Muscle layer of duodenum (tissue), 2 donors: ENCODE measurements at regions not wholly inside any gene's neighbourhood (a gene's known extent, or its start where the extent isn't known, plus 50 kb on each side); places are given as distances from the start of the nearest gene placed in this dataset.

Source experiments
- H3K27ac ChIP-seq: one replicate; pipeline ENCODE4 v1.7.0; 2013; ENCODE audit warnings: mild to moderate bottlenecking, low read length
- H3K27me3 ChIP-seq: one replicate; pipeline ENCODE4 v1.7.0; 2013; ENCODE audit warnings: low read depth, mild to moderate bottlenecking, control low read depth, low read length
- H3K36me3 ChIP-seq, 2 donors: one replicate each; pipeline ENCODE4 v1.7.0; 2013; ENCODE audit warnings: low read length in 2 of 2, control low read depth in 1 of 2, mild to moderate bottlenecking in 1 of 2; ENCODE audit not compliant: insufficient read depth in 2 of 2, control insufficient read depth in 1 of 2
- H3K4me1 ChIP-seq, 2 donors: one replicate each; pipeline ENCODE4 v1.7.0; 2013; ENCODE audit warnings: low read length in 2 of 2, mild to moderate bottlenecking in 2 of 2, control low read depth in 1 of 2, moderate library complexity in 1 of 2; ENCODE audit not compliant: insufficient read depth in 2 of 2, control insufficient read depth in 1 of 2
- H3K4me3 ChIP-seq, 2 donors: one replicate each; pipeline ENCODE4 v1.7.0; 2013; ENCODE audit warnings: low read length in 2 of 2, low read depth in 1 of 2, mild to moderate bottlenecking in 1 of 2
- H3K9me3 ChIP-seq, 2 donors: one replicate each; pipeline ENCODE4 v1.7.0; 2013; ENCODE audit warnings: low read length in 2 of 2, control low read depth in 1 of 2, mild to moderate bottlenecking in 1 of 2; ENCODE audit not compliant: control insufficient read depth in 1 of 2
- donor health status: healthy.

DNA sequence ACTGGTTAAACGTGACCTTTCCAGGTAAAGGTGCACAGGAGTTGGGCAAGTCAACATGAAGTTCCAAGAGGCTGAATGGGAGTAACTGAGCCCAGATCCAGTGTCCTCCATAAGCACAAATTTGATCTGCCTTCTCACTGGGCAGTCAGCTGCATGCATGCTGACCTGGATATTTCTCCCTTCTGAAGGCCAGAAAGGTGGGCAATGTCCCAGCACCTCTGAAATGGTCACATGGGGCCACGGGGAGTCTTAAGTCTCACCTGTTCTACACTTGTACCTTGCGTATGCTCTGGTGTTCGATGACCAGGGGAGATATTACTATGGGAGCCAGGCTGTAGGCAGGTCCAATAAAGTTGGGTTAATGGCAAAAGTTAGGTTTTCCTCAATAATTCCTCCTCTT is 240.2 kb downstream of the SIPA1L2 start:
- H3K9me3 ChIP-seq, result no peaks in the 10 kb centered on the region
- no peaks in the 10 kb centered on the region for H3K4me1 ChIP-seq
- no peaks in the 10 kb centered on the region for H3K27me3 ChIP-seq

DNA sequence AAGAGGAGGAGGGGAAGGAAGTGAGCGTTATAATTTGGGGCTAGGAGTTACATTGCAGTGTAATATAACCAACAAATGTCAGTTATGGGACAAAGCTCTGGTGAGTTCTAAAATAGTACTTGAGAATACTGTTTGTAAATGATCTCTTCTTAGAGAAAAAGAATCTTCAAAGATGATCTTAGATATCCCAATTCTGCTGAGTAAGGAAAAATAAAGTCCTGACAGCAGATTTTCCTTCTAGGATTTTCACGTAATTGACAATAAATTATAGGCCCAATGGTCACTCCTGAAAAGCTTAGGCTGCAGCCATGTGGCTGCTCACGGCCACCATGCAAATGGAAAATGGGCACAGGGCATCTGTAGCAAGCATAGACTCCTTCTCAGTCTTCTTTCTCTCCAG is 241.6 kb downstream of the SIPA1L2 start:
- no peaks in the 10 kb centered on the region for H3K4me1 ChIP-seq
- no peaks in the 10 kb centered on the region for H3K9me3 ChIP-seq
- no peak overlapping the region for H3K4me3 ChIP-seq
- no peaks in the 10 kb centered on the region for H3K27me3 ChIP-seq
- no peaks in the 10 kb centered on the region for H3K36me3 ChIP-seq
- H3K27ac ChIP-seq, result no peak overlapping the region

More for the DNA sequence above, 240.2 kb downstream of the SIPA1L2 start:
- no peak overlapping the region for H3K4me3 ChIP-seq
- H3K36me3 ChIP-seq, result no peaks in the 10 kb centered on the region
- no peak overlapping the region for H3K27ac ChIP-seq

- no peak overlapping the region for H3K27ac ChIP-seq
- H3K36me3 ChIP-seq, result no peaks in the 10 kb centered on the region
- no peaks in the 10 kb centered on the region for H3K4me1 ChIP-seq
- no peaks in the 10 kb centered on the region for H3K27me3 ChIP-seq
- no peaks in the 10 kb centered on the region for H3K9me3 ChIP-seq
- no peak overlapping the region for H3K4me3 ChIP-seq
Observed at GRCh38 chr1:232386721-232387510, 243.0 kb downstream of the SIPA1L2 start.

DNA sequence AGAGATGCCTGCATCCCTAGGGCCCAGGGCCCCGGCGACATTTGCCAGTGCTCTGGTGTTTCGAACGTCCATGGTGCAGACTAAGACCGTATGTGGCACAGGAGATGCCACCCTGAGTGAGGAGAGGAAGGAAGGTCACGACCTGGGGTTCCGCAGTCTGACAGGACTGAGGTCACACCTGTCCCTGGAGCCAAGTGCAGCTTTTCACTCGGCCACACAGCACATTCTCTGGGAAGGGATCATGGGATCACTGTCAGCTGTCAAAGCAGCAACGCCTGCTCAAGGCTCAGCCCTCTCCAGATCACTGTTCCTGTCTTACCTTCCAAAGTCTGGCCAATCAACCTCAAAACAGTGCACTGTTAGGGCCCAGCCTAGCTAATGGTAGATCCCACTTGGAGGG is 243.6 kb downstream of the SIPA1L2 start:
- Histone ChIP-seq H3K36me3 (no peaks in the 10 kb centered on the region), H3K9me3 (no peaks in the 10 kb centered on the region), H3K4me1 (no peaks in the 10 kb centered on the region), H3K27me3 (no peaks in the 10 kb centered on the region), H3K27ac (no peak overlapping the region), H3K4me3 (no peak overlapping the region)

DNA sequence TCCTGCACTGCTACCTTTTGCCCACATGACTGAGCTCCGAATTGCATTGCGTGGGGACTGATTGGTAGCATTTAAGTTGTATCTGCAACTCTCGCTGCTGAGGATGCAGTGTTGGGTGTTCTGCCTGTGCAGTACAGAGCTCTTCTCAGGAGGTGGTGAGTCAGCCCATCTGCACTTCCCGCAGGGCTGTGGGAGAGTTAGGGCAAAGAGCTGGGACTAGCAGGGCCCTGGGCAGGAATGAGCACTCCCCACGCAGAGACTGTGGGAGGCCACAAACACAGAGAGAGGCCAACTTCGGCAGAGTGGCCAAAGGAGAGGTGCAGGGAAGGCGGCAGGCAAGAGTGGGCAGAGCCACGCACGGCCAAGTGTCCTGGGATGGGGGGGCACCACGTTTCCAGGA is 244.7 kb downstream of the SIPA1L2 start:
- H3K4me3 ChIP-seq, result no peak overlapping the region
- no peaks in the 10 kb centered on the region for H3K27me3 ChIP-seq
- H3K36me3 ChIP-seq, result no peaks in the 10 kb centered on the region
- no peaks in the 10 kb centered on the region for H3K9me3 ChIP-seq
- no peaks in the 10 kb centered on the region for H3K4me1 ChIP-seq
- H3K27ac ChIP-seq, result no peak overlapping the region

DNA sequence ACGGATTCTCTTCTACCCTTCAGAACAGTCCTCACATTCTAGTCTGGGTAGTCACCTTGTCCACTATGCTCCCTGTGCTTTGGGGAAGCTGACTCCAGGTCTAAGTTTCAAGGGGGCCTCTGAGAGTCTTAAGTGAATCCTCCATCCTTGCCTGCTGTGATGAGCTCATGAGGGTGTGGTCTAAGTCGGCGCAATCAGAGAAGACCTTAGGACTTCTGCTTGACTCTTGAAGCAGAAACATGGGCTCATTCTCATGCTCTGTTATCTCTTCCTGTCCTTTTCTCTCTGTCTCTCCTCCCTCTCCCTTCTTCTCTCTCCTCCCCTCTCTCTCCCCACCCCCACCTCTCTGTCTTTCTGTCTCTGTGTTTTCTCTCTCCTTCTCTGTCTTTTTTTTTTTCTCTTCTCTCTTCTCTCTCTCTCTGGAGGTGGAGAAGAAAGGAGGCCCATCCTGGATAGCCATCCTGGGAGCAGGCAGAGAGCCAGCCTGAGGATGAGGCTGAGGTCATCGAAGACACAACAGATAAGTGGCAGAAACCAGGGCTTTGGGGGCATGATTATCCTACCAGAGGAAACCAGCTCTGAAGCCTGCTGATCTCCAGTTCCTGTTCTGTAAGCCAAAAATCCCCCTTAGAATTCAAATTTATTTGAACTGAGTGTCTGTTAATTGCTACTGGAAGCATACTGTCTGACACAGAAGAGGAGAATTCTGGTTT is 245.6 kb downstream of the SIPA1L2 start:
- Histone ChIP-seq H3K27ac (no peak overlapping the region), H3K9me3 (no peaks in the 10 kb centered on the region), H3K27me3 (no peaks in the 10 kb centered on the region), H3K4me3 (no peak overlapping the region), H3K36me3 (no peaks in the 10 kb centered on the region), H3K4me1 (no peaks in the 10 kb centered on the region)

- H3K36me3 ChIP-seq, result no peaks in the 10 kb centered on the region
- no peak overlapping the region for H3K27ac ChIP-seq
- H3K4me1 ChIP-seq, result no peaks in the 10 kb centered on the region
- H3K27me3 ChIP-seq, result no peaks in the 10 kb centered on the region
- H3K9me3 ChIP-seq, result no peaks in the 10 kb centered on the region
- no peak overlapping the region for H3K4me3 ChIP-seq
Observed at GRCh38 chr1:232383455-232384123, 246.3 kb downstream of the SIPA1L2 start.

GRCh38 chr1:232382671-232383070 is 247.3 kb downstream of the SIPA1L2 start:
- H3K9me3 ChIP-seq, result no peaks in the 10 kb centered on the region
- no peaks in the 10 kb centered on the region for H3K27me3 ChIP-seq
- no peaks in the 10 kb centered on the region for H3K4me1 ChIP-seq
- no peaks in the 10 kb centered on the region for H3K36me3 ChIP-seq
- H3K27ac ChIP-seq, result no peak overlapping the region
- no peak overlapping the region for H3K4me3 ChIP-seq

DNA sequence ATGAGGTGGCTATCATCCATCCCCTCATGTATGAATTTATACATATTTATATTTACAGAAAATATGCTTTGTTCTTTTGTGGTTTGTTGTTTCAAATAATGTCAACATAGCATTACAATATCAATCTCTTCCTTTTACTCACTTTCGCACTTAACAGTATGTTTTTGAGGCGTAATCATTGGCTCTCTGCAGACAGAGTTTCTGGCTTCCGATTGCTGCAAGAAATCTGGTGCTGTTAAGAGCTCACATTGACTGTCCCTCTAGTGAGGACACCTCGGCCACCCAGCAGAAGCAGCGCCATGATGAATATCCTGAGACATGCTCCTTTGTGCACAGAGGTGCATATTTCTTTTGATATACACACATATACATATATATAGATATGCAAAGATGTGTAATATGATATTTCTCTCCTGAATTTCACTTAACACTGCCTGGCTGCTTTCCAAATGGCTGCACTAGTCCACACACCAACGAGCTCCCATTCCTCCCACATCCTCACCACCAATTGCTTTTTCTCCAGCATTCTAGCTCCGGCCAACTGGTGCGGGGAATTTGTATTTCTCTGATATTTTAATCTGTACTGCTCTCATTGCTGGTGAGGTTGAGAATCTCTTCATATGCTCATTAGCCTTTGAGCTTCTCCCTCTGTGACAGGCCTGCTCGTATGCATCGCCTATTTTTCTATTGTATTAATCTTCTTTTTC is 248.4 kb downstream of the SIPA1L2 start:
- no peaks in the 10 kb centered on the region for H3K27me3 ChIP-seq
- no peaks in the 10 kb centered on the region for H3K36me3 ChIP-seq
- H3K4me3 ChIP-seq, result no peak overlapping the region
- no peak overlapping the region for H3K27ac ChIP-seq
- no peaks in the 10 kb centered on the region for H3K9me3 ChIP-seq
- H3K4me1 ChIP-seq, result no peaks in the 10 kb centered on the region

GRCh38 chr1:232380596-232380995 is 249.3 kb downstream of the SIPA1L2 start:
- H3K9me3 ChIP-seq, result no peaks in the 10 kb centered on the region
- no peaks in the 10 kb centered on the region for H3K36me3 ChIP-seq
- no peak overlapping the region for H3K4me3 ChIP-seq
- H3K27me3 ChIP-seq, result no peaks in the 10 kb centered on the region
- H3K4me1 ChIP-seq, result no peaks in the 10 kb centered on the region
- no peak overlapping the region for H3K27ac ChIP-seq

DNA sequence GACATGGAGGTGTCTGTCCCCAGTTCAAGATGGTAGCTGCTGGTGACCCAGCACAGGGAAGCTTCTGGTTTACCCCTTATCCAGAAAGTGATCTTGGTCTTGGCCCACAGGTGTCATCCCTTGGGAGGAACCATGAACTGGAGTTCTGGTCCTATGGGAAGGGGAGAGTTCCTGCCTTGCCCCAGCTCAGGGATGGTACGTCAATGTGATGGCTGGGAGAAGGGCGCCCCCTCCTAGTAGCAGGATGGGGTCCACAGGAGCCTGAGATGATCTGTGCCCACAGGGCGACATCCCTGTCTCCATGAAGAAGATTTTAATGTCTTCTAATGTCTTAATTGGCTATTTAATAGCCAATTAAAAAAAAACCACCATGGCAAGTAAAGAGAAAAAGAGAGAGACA is 249.8 kb downstream of the SIPA1L2 start:
- Histone ChIP-seq H3K27me3 (no peaks in the 10 kb centered on the region), H3K27ac (no peak overlapping the region), H3K9me3 (no peaks in the 10 kb centered on the region), H3K4me1 (no peaks in the 10 kb centered on the region), H3K4me3 (no peak overlapping the region), H3K36me3 (no peaks in the 10 kb centered on the region)
